HG02759 (cell line): ENCODE measurements at regions not wholly inside any gene's neighbourhood (a gene's known extent, or its start where the extent isn't known, plus 50 kb on each side); places are given as distances from the start of the nearest gene placed in this dataset.
"Not testable (repeated sequence)": the region's sequence is repeated elsewhere in the genome, so short reads cannot be mapped to it uniquely, and the experiment has no call there.

Experiments
- ATAC-seq: cut with Tn5 transposase; IDR thresholded peaks from one replicate; pipeline ENCODE4 v1.9.1; 2021; ENCODE audit warnings: mild to moderate bottlenecking, moderate library complexity; ENCODE audit not compliant: unreplicated experiment

GRCh38 chr14:96683562-96684289, 113.5 kb upstream of the VRK1 start:
- no peak for ATAC-seq

GRCh38 chr14:96686126-96686525, 111.1 kb upstream of the VRK1 start:
- no peak for ATAC-seq

GRCh38 chr14:96688629-96689028, 108.6 kb upstream of the VRK1 start:
- no peak for ATAC-seq

GRCh38 chr14:96690713-96691383, 106.3 kb upstream of the VRK1 start:
- ATAC-seq = no peak

- no peak for ATAC-seq
These were observed 103.8 kb upstream of the VRK1 start for GRCh38 chr14:96693252-96693820.

GRCh38 chr14:96693987-96694386, 103.2 kb upstream of the VRK1 start:
- no peak for ATAC-seq

GRCh38 chr14:96698960-96699539, 98.1 kb upstream of the VRK1 start:
- no peak for ATAC-seq

GRCh38 chr14:96699666-96700065, 97.5 kb upstream of the VRK1 start:
- no peak for ATAC-seq

- ATAC-seq = no peak
These were observed 94.4 kb upstream of the VRK1 start for GRCh38 chr14:96702831-96703230.

- no peak for ATAC-seq
These were observed 91.6 kb upstream of the VRK1 start for GRCh38 chr14:96705422-96706092.

- ATAC-seq = no peak
These were observed 90.3 kb upstream of the VRK1 start for GRCh38 chr14:96706893-96707292.

- no peak for ATAC-seq
These were observed 87.0 kb upstream of the VRK1 start for GRCh38 chr14:96710060-96710666.

GRCh38 chr14:96711559-96712267, 85.5 kb upstream of the VRK1 start:
- no peak for ATAC-seq

- ATAC-seq = no peak
These were observed 83.8 kb upstream of the VRK1 start for GRCh38 chr14:96713426-96713825.

GRCh38 chr14:96714537-96714936, 82.6 kb upstream of the VRK1 start:
- ATAC-seq = not testable (repeated sequence)

- ATAC-seq = no peak
These were observed 80.1 kb upstream of the VRK1 start for GRCh38 chr14:96717116-96717515.

- no peak for ATAC-seq
These were observed 78.8 kb upstream of the VRK1 start for GRCh38 chr14:96718407-96718806.

GRCh38 chr14:96720702-96721101, 76.5 kb upstream of the VRK1 start:
- not testable (repeated sequence) for ATAC-seq

- no peak for ATAC-seq
These were observed 74.4 kb upstream of the VRK1 start for GRCh38 chr14:96722736-96723135.

GRCh38 chr14:96723946-96724345, 73.2 kb upstream of the VRK1 start:
- ATAC-seq = no peak
